ENCODE measurements at regions not wholly inside any gene's neighbourhood (a gene's known extent, or its start where the extent isn't known, plus 50 kb on each side); places are given as distances from the start of the nearest gene placed in this dataset.

- TF ChIP-seq, protein P1, sequence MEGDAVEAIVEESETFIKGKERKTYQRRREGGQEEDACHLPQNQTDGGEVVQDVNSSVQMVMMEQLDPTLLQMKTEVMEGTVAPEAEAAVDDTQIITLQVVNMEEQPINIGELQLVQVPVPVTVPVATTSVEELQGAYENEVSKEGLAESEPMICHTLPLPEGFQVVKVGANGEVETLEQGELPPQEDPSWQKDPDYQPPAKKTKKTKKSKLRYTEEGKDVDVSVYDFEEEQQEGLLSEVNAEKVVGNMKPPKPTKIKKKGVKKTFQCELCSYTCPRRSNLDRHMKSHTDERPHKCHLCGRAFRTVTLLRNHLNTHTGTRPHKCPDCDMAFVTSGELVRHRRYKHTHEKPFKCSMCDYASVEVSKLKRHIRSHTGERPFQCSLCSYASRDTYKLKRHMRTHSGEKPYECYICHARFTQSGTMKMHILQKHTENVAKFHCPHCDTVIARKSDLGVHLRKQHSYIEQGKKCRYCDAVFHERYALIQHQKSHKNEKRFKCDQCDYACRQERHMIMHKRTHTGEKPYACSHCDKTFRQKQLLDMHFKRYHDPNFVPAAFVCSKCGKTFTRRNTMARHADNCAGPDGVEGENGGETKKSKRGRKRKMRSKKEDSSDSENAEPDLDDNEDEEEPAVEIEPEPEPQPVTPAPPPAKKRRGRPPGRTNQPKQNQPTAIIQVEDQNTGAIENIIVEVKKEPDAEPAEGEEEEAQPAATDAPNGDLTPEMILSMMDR (CRISPR knock-in tag; IDR thresholded peaks at IDR 0.05): no peak
- TF ChIP-seq ZNF776 (CRISPR knock-in tag; IDR thresholded peaks at IDR 0.05) (no peak), CBX5 (CRISPR knock-in tag; IDR thresholded peaks at IDR 0.05; ENCODE audit: borderline replicate concordance) (no peak), CBX2 (IDR thresholded peaks at IDR 0.05; ENCODE audit: low read depth, low read length) (no peak), CBX2 (CRISPR knock-in tag; IDR thresholded peaks at IDR 0.05; ENCODE audit: low read depth) (no peak), RBFOX2 (IDR thresholded peaks at IDR 0.05; ENCODE audit: low read depth, low read length) (no peak), ELF4 (CRISPR knock-in tag; IDR thresholded peaks at IDR 0.05; ENCODE audit: borderline replicate concordance) (no peak), POLR2AphosphoS5 (IDR thresholded peaks at IDR 0.05; ENCODE audit: low read depth, low read length) (no peak), CHD2 (IDR thresholded peaks at IDR 0.05; ENCODE audit: low read depth, low read length) (no peak), NCOA2 (CRISPR knock-in tag; IDR thresholded peaks at IDR 0.05) (no peak), FOXM1 (CRISPR knock-in tag; IDR thresholded peaks at IDR 0.05) (no peak), ZNF138 (CRISPR knock-in tag; IDR thresholded peaks at IDR 0.05; ENCODE audit: low read depth) (no peak), DMAP1 (CRISPR knock-in tag; IDR thresholded peaks at IDR 0.05) (no peak), BRD4 (CRISPR knock-in tag; IDR thresholded peaks at IDR 0.05) (no peak)
Observed at GRCh38 chr16:59122262-59122537, 388.1 kb upstream of the GOT2 start.

All from HepG2 (cell line).